ENCODE measurements at regions not wholly inside any gene's neighbourhood (a gene's known extent, or its start where the extent isn't known, plus 50 kb on each side); places are given as distances from the start of the nearest gene placed in this dataset.
"Not testable (repeated sequence)": the region's sequence is repeated elsewhere in the genome, so short reads cannot be mapped to it uniquely, and the experiment has no call there.

- no peaks in the 10 kb centered on the region for H3K27me3 ChIP-seq (ENCODE audit: insufficient read depth, low read length, poor library complexity, severe bottlenecking)
- no peaks in the 10 kb centered on the region for H3K9me2 ChIP-seq (replicated peaks; ENCODE audit: low read depth, low read length)
- H3K4me3 ChIP-seq (ENCODE audit: low read length, poor library complexity, severe bottlenecking), result no peak overlapping the region
- H3K9me3 ChIP-seq (ENCODE audit: insufficient read depth, low read depth, low read length), result 0 out of 2 replicates have a peak, but pooled peaks cover 3% of the 10 kb centered on the region
- no peaks in the 10 kb centered on the region for H4K20me1 ChIP-seq (ENCODE audit: insufficient read depth, low read length, poor library complexity, severe bottlenecking)
- no peak overlapping the region for H2AFZ ChIP-seq (ENCODE audit: low read length)
- no peaks in the 10 kb centered on the region for H3F3A ChIP-seq (ENCODE audit: low read depth)
- no peaks in the 10 kb centered on the region for H3K36me3 ChIP-seq (ENCODE audit: insufficient read depth, low read length)
- H3K79me2 ChIP-seq (ENCODE audit: insufficient read depth, low read length), result no peaks in the 10 kb centered on the region
- TF ChIP-seq EZH2phosphoT487 (IDR thresholded peaks at IDR 0.05; ENCODE audit: borderline replicate concordance) (no peak), CTCF (conservative IDR thresholded peaks at IDR 0.05; ENCODE audit: low read length) (no peak)
- no peaks in the 10 kb centered on the region for H3K4me1 ChIP-seq (ENCODE audit: insufficient read depth, low read length, poor library complexity, severe bottlenecking)
- no peak overlapping the region for H3K4me2 ChIP-seq (ENCODE audit: low read depth, low read length, poor library complexity, severe bottlenecking)
- H3K9ac ChIP-seq (ENCODE audit: low read depth, low read length, poor library complexity, severe bottlenecking), result no peak overlapping the region
Observed at GRCh38 chr7:55308186-55308929, 56.8 kb upstream of the LANCL2 start.

- TF ChIP-seq EZH2phosphoT487 (IDR thresholded peaks at IDR 0.05; ENCODE audit: borderline replicate concordance), result no peak
- no peak for TF ChIP-seq CTCF (conservative IDR thresholded peaks at IDR 0.05; ENCODE audit: low read length)
- Histone ChIP-seq H3K79me2 (ENCODE audit: insufficient read depth, low read length) (no peaks in the 10 kb centered on the region), H3K36me3 (ENCODE audit: insufficient read depth, low read length) (no peaks in the 10 kb centered on the region), H2AFZ (ENCODE audit: low read length) (no peak overlapping the region), H3K9me2 (replicated peaks; ENCODE audit: low read depth, low read length) (no peaks in the 10 kb centered on the region), H3F3A (ENCODE audit: low read depth) (no peaks in the 10 kb centered on the region), H3K4me2 (ENCODE audit: low read depth, low read length, poor library complexity, severe bottlenecking) (no peak overlapping the region), H3K9ac (ENCODE audit: low read depth, low read length, poor library complexity, severe bottlenecking) (no peak overlapping the region), H4K20me1 (ENCODE audit: insufficient read depth, low read length, poor library complexity, severe bottlenecking) (no peaks in the 10 kb centered on the region), H3K4me1 (ENCODE audit: insufficient read depth, low read length, poor library complexity, severe bottlenecking) (no peaks in the 10 kb centered on the region), H3K27me3 (ENCODE audit: insufficient read depth, low read length, poor library complexity, severe bottlenecking) (no peaks in the 10 kb centered on the region), H3K9me3 (ENCODE audit: insufficient read depth, low read depth, low read length) (0 out of 2 replicates have a peak, but pooled peaks cover 3% of the 10 kb centered on the region), H3K4me3 (ENCODE audit: low read length, poor library complexity, severe bottlenecking) (no peak overlapping the region)
Observed at GRCh38 chr7:55309040-55309991, 55.8 kb upstream of the LANCL2 start.

- no peaks in the 10 kb centered on the region for H4K20me1 ChIP-seq (ENCODE audit: insufficient read depth, low read length, poor library complexity, severe bottlenecking)
- no peak overlapping the region for H2AFZ ChIP-seq (ENCODE audit: low read length)
- H3K9ac ChIP-seq (ENCODE audit: low read depth, low read length, poor library complexity, severe bottlenecking), result no peak overlapping the region
- 0 out of 2 replicates have a peak, but pooled peaks cover 3% of the 10 kb centered on the region for H3K9me3 ChIP-seq (ENCODE audit: insufficient read depth, low read depth, low read length)
- H3K4me2 ChIP-seq (ENCODE audit: low read depth, low read length, poor library complexity, severe bottlenecking), result no peak overlapping the region
- H3K4me3 ChIP-seq (ENCODE audit: low read length, poor library complexity, severe bottlenecking), result no peak overlapping the region
- no peaks in the 10 kb centered on the region for H3K9me2 ChIP-seq (replicated peaks; ENCODE audit: low read depth, low read length)
- H3K79me2 ChIP-seq (ENCODE audit: insufficient read depth, low read length), result no peaks in the 10 kb centered on the region
- no peaks in the 10 kb centered on the region for H3F3A ChIP-seq (ENCODE audit: low read depth)
- no peaks in the 10 kb centered on the region for H3K4me1 ChIP-seq (ENCODE audit: insufficient read depth, low read length, poor library complexity, severe bottlenecking)
- H3K27me3 ChIP-seq (ENCODE audit: insufficient read depth, low read length, poor library complexity, severe bottlenecking), result no peaks in the 10 kb centered on the region
- H3K36me3 ChIP-seq (ENCODE audit: insufficient read depth, low read length), result no peaks in the 10 kb centered on the region
- TF ChIP-seq CTCF (conservative IDR thresholded peaks at IDR 0.05; ENCODE audit: low read length) (no peak), EZH2phosphoT487 (IDR thresholded peaks at IDR 0.05; ENCODE audit: borderline replicate concordance) (no peak)
Observed at GRCh38 chr7:55310287-55311025, 54.7 kb upstream of the LANCL2 start.

GRCh38 chr7:55311892-55312291, 53.2 kb upstream of the LANCL2 start:
- not testable (repeated sequence) for H3K4me2 ChIP-seq (ENCODE audit: low read depth, low read length, poor library complexity, severe bottlenecking); H3F3A ChIP-seq (ENCODE audit: low read depth); H3K9me2 ChIP-seq (replicated peaks; ENCODE audit: low read depth, low read length); H3K36me3 ChIP-seq (ENCODE audit: insufficient read depth, low read length); H4K20me1 ChIP-seq (ENCODE audit: insufficient read depth, low read length, poor library complexity, severe bottlenecking); H3K27me3 ChIP-seq (ENCODE audit: insufficient read depth, low read length, poor library complexity, severe bottlenecking); H3K79me2 ChIP-seq (ENCODE audit: insufficient read depth, low read length); H3K4me1 ChIP-seq (ENCODE audit: insufficient read depth, low read length, poor library complexity, severe bottlenecking); H2AFZ ChIP-seq (ENCODE audit: low read length); H3K9ac ChIP-seq (ENCODE audit: low read depth, low read length, poor library complexity, severe bottlenecking); H3K9me3 ChIP-seq (ENCODE audit: insufficient read depth, low read depth, low read length); H3K4me3 ChIP-seq (ENCODE audit: low read length, poor library complexity, severe bottlenecking)
